GM23338 (cell line): ENCODE measurements at regions not wholly inside any gene's neighbourhood (a gene's known extent, or its start where the extent isn't known, plus 50 kb on each side); places are given as distances from the start of the nearest gene placed in this dataset.

Experiments used
- ATAC-seq: fragments of 200-7000 bp; cut with Tn5 transposase; 3 replicates; pipeline ENCODE4 v1.9.1; 2020
- DNase-seq: peaks from one replicate; pipeline ENCODE4 v3.0.0-alpha.2; 2015; ENCODE audit warnings: low spot score
- H2AFZ ChIP-seq: fragments of 200-600 bp; sonication (generic); 2 replicates; pipeline ENCODE4 v1.8.0; 2016; ENCODE audit warnings: antibody characterized with exemption, mild to moderate bottlenecking, moderate library complexity
- H3F3A ChIP-seq: fragments of 200-600 bp; sonication (generic); replicated peaks from 2 replicates; pipeline ENCODE4 v1.8.0; 2017; ENCODE audit warnings: antibody characterized with exemption, mixed run types, low read depth
- H3K27ac ChIP-seq: fragments of 200-600 bp; sonication (generic); 2 replicates; pipeline ENCODE4 v1.6.1; 2016; ENCODE audit warnings: low read depth
- H3K27me3 ChIP-seq: fragments of 200-600 bp; sonication (generic); 2 replicates; pipeline ENCODE4 v1.8.0; 2016; ENCODE audit warnings: mild to moderate bottlenecking, mixed run types, moderate library complexity; ENCODE audit not compliant: insufficient read depth
- H3K36me3 ChIP-seq: fragments of 200-600 bp; sonication (generic); 2 replicates; pipeline ENCODE4 v1.8.0; 2016; ENCODE audit warnings: mild to moderate bottlenecking; ENCODE audit not compliant: insufficient read depth
- H3K4me1 ChIP-seq: fragments of 200-600 bp; sonication (generic); 2 replicates; pipeline ENCODE4 v1.8.0; 2016; ENCODE audit warnings: mild to moderate bottlenecking, moderate library complexity; ENCODE audit not compliant: insufficient read depth
- H3K4me2 ChIP-seq: fragments of 200-600 bp; sonication (generic); 2 replicates; pipeline ENCODE4 v1.7.1; 2017; ENCODE audit warnings: mixed run types
- H3K4me3 ChIP-seq: fragments of 200-600 bp; sonication (generic); 2 replicates; pipeline ENCODE4 v1.6.1; 2016; ENCODE audit warnings: mixed run types
- H3K79me2 ChIP-seq: fragments of 200-600 bp; sonication (generic); replicated peaks from 2 replicates; pipeline ENCODE4 v1.8.0; 2017; ENCODE audit warnings: mild to moderate bottlenecking; ENCODE audit not compliant: insufficient read depth
- H3K9me2 ChIP-seq: fragments of 200-600 bp; sonication (generic); 2 replicates; pipeline ENCODE4 v1.8.0; 2017; ENCODE audit not compliant: insufficient read depth
- H4K20me1 ChIP-seq: fragments of 200-600 bp; sonication (generic); replicated peaks from 2 replicates; pipeline ENCODE4 v1.8.0; 2017; ENCODE audit warnings: mild to moderate bottlenecking; ENCODE audit not compliant: insufficient read depth
- H3K27ac Mint-ChIP-seq: 2 replicates; pipeline ENCODE4 v1.8.0; 2020; ENCODE audit warnings: inconsistent platforms, mild to moderate bottlenecking, moderate library complexity, mixed read lengths
- H3K27me3 Mint-ChIP-seq: 3 replicates; pipeline ENCODE4 v1.8.0; 2022; ENCODE audit warnings: low read depth, mild to moderate bottlenecking, moderate library complexity, mixed read lengths, inconsistent platforms; ENCODE audit not compliant: insufficient read depth, poor library complexity
- H3K36me3 Mint-ChIP-seq: 3 replicates; pipeline ENCODE4 v1.8.0; 2021; ENCODE audit warnings: low read depth, mild to moderate bottlenecking, inconsistent platforms, moderate library complexity, mixed read lengths
- H3K4me1 Mint-ChIP-seq: 3 replicates; pipeline ENCODE4 v1.8.0; 2020; ENCODE audit warnings: mild to moderate bottlenecking, inconsistent platforms, mixed read lengths
- H3K4me3 Mint-ChIP-seq: 3 replicates; pipeline ENCODE4 v1.8.0; 2021; ENCODE audit warnings: moderate library complexity, mild to moderate bottlenecking, inconsistent platforms, mixed read lengths
- H3K9me3 Mint-ChIP-seq: 3 replicates; pipeline ENCODE4 v1.8.0; 2020; ENCODE audit warnings: moderate library complexity, mild to moderate bottlenecking, inconsistent platforms, mixed read lengths
- CREB1 ChIP-seq: fragments of 250-450 bp; sonication (Bioruptor Pico); IDR thresholded peaks from 2 replicates; pipeline ENCODE4 v1.5.0; 2020; ENCODE audit warnings: low read depth, mild to moderate bottlenecking, moderate library complexity
- CTCF ChIP-seq, 2 experiments: fragments of 200-600 bp in 1 of 2; sonication (generic) in 1 of 2; conservative IDR thresholded peaks; 2 replicates each; pipeline versions ENCODE4 v1.5.1 to v1.6.1; 2016 to 2017; ENCODE audit warnings: antibody characterized with exemption in 2 of 2, low read depth in 2 of 2, mild to moderate bottlenecking in 2 of 2, moderate library complexity in 1 of 2
- ETS1 ChIP-seq: IDR thresholded peaks from 2 replicates; pipeline ENCODE4 v1.6.1; 2016; ENCODE audit warnings: antibody characterized with exemption
- EZH2 ChIP-seq: fragments of 200-600 bp; sonication (generic); IDR thresholded peaks from one replicate; pipeline ENCODE4 v1.8.0; 2017; ENCODE audit warnings: antibody characterized with exemption, mild to moderate bottlenecking, low read depth; ENCODE audit not compliant: unreplicated experiment
- EZH2phosphoT487 ChIP-seq: fragments of 200-600 bp; sonication (generic); IDR thresholded peaks from one replicate; pipeline ENCODE4 v1.8.1; 2018; ENCODE audit warnings: antibody characterized with exemption; ENCODE audit not compliant: unreplicated experiment
- NANOG ChIP-seq: IDR thresholded peaks from 2 replicates; pipeline ENCODE4 v1.6.1; 2016; ENCODE audit warnings: antibody characterized with exemption, borderline replicate concordance
- POLR2AphosphoS5 ChIP-seq: IDR thresholded peaks from 2 replicates; pipeline ENCODE4 v1.6.1; 2016; ENCODE audit warnings: antibody characterized with exemption, low read depth
- REST ChIP-seq: IDR thresholded peaks from one replicate; pipeline ENCODE4 v1.6.1; 2018; ENCODE audit warnings: antibody characterized with exemption; ENCODE audit not compliant: unreplicated experiment
- STAT1 ChIP-seq: IDR thresholded peaks from one replicate; pipeline ENCODE4 v1.6.1; 2016; ENCODE audit warnings: antibody characterized with exemption; ENCODE audit not compliant: unreplicated experiment
- ZNF114 ChIP-seq: fragments of 250-450 bp; sonication (Bioruptor Pico); IDR thresholded peaks from 2 replicates; pipeline ENCODE4 v1.5.0; 2020; ENCODE audit warnings: mild to moderate bottlenecking, moderate library complexity
- ZNF331 ChIP-seq: fragments of 250-450 bp; sonication (Bioruptor Pico); IDR thresholded peaks from 2 replicates; pipeline ENCODE4 v1.5.0; 2020; ENCODE audit warnings: low read depth, mild to moderate bottlenecking, moderate library complexity
- ZNF462 ChIP-seq: fragments of 250-450 bp; sonication (Bioruptor Pico); IDR thresholded peaks from 2 replicates; pipeline ENCODE4 v1.5.0; 2020; ENCODE audit warnings: mild to moderate bottlenecking, moderate library complexity

- ATAC-seq (no peak), DNase-seq (no peak)
- no peak overlapping the region for H3K27ac Mint-ChIP-seq
- Histone ChIP-seq H3K79me2 (no peaks in the 10 kb centered on the region), H2AFZ (no peak overlapping the region), H3K27me3 (no peaks in the 10 kb centered on the region), H3F3A (no peaks in the 10 kb centered on the region), H3K4me2 (peak overlapping the region; percentile 18; the same call in 1 of the 2 replicates), H3K36me3 (no peaks in the 10 kb centered on the region), H4K20me1 (no peaks in the 10 kb centered on the region), H3K4me1 (peaks cover 6% of the 10 kb centered on the region), H3K9me2 (no peaks in the 10 kb centered on the region), H3K27ac (no peak overlapping the region), H3K4me3 (no peak overlapping the region)
- peaks cover 1% of the 10 kb centered on the region for H3K27me3 Mint-ChIP-seq
- peaks cover 20% of the 10 kb centered on the region for H3K4me1 Mint-ChIP-seq
- H3K36me3 Mint-ChIP-seq, result peaks cover 12% of the 10 kb centered on the region
- H3K9me3 Mint-ChIP-seq, result peaks cover 13% of the 10 kb centered on the region
- TF ChIP-seq STAT1 (no peak), ZNF331 (CRISPR knock-in tag) (no peak), ZNF114 (CRISPR knock-in tag) (no peak), NANOG (no peak), ZNF462 (CRISPR knock-in tag) (no peak), CREB1 (no peak), EZH2 (no peak), POLR2AphosphoS5 (no peak), REST (no peak), EZH2phosphoT487 (no peak), ETS1 (no peak), CTCF (conservative IDR thresholded peaks at IDR 0.05; ENCODE audit: low read depth in 2 of 2) (no peak)
- H3K4me3 Mint-ChIP-seq, result no peak overlapping the region
These were observed 76.0 kb upstream of the TMCC3 start for GRCh38 chr12:94726236-94726835.
